ENCODE measurements at regions not wholly inside any gene's neighbourhood (a gene's known extent, or its start where the extent isn't known, plus 50 kb on each side); places are given as distances from the start of the nearest gene placed in this dataset.

DNA sequence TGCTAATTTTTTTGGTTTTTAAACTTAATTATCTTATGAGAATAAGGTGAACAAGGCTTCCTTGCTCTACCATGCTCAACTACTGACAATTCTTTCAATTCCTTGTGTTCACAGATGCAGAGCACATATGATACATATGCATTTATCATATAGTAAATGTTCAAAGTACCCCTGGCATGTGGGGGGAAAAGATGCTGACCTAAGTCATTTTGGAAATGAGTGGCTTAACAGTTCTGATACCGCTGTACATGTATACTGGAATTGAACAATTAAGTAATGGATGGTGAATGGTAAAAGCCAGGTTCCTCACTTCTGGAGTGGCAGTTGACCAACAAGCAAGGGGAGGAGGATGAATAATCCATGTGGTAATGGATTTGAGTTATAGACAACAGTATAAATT, 149.6 kb downstream of the NAF1 start:
- H3K27ac ChIP-seq: no peak overlapping the region
- no peak for TF ChIP-seq ZFX (IDR thresholded peaks at IDR 0.05; ENCODE audit: borderline replicate concordance)
- TF ChIP-seq, protein P1, sequence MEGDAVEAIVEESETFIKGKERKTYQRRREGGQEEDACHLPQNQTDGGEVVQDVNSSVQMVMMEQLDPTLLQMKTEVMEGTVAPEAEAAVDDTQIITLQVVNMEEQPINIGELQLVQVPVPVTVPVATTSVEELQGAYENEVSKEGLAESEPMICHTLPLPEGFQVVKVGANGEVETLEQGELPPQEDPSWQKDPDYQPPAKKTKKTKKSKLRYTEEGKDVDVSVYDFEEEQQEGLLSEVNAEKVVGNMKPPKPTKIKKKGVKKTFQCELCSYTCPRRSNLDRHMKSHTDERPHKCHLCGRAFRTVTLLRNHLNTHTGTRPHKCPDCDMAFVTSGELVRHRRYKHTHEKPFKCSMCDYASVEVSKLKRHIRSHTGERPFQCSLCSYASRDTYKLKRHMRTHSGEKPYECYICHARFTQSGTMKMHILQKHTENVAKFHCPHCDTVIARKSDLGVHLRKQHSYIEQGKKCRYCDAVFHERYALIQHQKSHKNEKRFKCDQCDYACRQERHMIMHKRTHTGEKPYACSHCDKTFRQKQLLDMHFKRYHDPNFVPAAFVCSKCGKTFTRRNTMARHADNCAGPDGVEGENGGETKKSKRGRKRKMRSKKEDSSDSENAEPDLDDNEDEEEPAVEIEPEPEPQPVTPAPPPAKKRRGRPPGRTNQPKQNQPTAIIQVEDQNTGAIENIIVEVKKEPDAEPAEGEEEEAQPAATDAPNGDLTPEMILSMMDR (IDR thresholded peaks at IDR 0.05): no peak

DNA sequence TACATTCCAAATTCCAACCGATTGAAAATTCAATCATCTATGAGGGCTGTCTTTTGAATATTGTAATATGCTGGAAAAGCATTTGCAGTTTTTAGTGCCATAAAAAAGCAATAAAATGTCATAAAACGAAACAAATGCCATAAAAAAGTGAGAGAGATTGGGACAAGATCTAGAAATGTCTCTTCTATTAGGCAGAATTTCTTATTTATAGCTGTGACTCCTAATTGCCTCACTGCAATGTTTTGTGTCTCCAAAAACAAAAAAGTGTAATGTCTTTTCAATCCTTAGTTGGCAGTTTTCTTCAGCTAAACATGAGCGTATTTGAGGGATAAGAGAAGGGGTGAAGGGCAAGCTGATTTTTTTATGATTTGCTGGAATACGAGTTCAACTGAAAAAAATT, 153.9 kb downstream of the NAF1 start:
- H3K27ac ChIP-seq: no peak overlapping the region
- TF ChIP-seq, protein P1 (IDR thresholded peaks at IDR 0.05): no peak
- no peak for TF ChIP-seq ZFX (IDR thresholded peaks at IDR 0.05; ENCODE audit: borderline replicate concordance)

DNA sequence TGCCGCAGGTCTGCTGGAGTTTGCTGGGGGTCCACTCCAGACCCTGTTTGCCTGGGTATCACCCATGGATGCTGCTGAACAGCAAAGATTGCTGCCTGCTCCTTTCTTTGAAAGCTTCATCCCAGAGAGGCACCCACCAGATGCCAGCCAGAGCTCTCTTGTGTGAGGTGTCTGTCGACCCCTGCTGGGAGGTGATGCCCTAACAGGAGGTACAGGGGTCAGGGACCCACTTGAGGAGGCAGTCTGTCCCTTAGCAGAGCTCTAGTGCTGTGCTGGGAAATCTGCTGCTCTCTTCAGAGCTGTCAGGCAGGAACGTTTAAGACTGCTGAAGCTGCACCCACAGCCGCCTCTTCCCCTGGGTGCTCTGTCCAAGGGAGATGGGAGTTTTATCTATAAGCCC, 162.7 kb downstream of the NAF1 start:
- TF ChIP-seq ZFX (IDR thresholded peaks at IDR 0.05; ENCODE audit: borderline replicate concordance): no peak
- TF ChIP-seq, protein P1 (IDR thresholded peaks at IDR 0.05): no peak

DNA sequence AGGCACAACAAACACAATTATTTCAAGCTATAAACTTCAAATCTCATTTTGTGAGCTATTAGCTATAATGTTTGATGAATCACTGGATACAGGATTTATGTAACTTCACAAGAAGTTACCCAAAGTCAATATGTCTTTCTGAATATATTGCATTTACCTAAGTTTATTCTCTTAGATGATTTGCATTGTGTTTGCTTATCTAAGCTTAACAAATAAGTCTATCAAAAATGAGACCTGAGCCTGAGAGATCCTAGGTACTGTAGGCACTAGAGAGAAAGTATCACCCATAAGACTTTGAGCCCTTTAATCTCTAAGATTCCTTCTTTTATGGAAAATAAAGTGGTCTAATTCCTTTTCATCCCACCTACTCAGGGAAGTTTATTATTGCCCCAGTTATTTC, 178.2 kb downstream of the NAF1 start:
- TF ChIP-seq, protein P1 (IDR thresholded peaks at IDR 0.05): no peak
- no peak for TF ChIP-seq ZFX (IDR thresholded peaks at IDR 0.05; ENCODE audit: borderline replicate concordance)
- H3K27ac ChIP-seq: no peak overlapping the region

More for the DNA sequence above, 162.7 kb downstream of the NAF1 start:
- no peak overlapping the region for H3K27ac ChIP-seq

DNA sequence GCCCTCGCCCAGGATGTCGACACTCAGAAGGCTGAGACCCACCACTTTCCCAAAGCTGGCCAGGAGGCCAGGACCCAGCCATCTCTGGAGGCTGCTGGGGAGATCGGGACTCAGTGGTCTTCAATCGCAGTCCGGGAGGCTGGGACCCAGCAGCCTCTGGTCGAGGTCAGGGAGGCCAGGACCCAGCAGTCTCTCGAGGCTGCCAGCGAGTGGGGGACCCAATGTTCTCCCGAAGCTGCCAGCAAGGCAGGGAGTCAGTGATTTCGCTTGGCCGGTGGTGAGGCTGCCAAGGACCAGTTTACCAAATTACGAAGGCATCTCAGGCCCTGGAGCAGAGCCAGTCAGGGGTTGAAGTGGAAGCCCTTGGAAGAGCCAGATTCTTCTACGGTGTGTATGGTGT, 181.6 kb downstream of the NAF1 start:
- TF ChIP-seq, protein P1 (IDR thresholded peaks at IDR 0.05): no peak
- no peak for TF ChIP-seq ZFX (IDR thresholded peaks at IDR 0.05; ENCODE audit: borderline replicate concordance)
- no peak overlapping the region for H3K27ac ChIP-seq

DNA sequence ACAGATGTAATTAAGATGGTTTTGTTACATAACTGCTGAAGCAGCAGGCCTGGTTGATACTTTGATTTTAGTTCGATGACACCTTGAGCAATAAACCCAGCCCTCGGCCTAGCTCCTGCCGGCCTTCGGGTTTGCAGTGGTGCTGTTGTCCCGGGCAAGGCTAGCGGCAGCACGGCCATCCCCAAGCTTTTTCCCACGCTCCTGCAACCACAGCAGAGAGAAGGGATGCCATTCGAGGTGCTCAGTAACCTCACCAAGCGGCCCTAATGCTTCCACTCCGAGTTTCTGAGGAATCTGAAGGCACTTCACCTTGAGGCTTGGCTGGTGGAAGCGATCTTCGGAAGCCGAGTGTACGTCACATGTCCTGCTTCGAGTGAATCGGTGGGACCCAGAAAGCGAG, 182.1 kb downstream of the NAF1 start:
- no peak overlapping the region for H3K27ac ChIP-seq
- no peak for TF ChIP-seq ZFX (IDR thresholded peaks at IDR 0.05; ENCODE audit: borderline replicate concordance)
- TF ChIP-seq, protein P1 (IDR thresholded peaks at IDR 0.05): no peak

DNA sequence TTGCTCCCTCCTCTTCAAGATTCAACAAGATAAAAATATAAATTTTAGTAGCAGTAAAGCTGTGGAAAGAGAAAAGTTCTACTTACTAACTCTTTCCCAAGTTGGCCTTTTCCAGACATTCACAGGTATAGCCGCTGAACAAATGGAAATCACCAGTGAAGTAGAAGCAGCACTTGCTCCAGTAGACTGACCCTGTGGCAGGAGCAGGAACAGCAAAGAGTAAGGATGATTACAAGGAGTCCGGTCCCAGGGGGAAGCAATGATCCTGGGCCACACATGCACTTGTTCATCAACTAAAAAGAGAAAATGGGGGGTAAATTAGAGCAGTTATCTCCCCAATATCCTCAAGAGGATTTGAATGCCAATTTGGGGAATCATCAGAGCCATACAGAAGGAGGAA, 184.9 kb downstream of the NAF1 start:
- H3K27ac ChIP-seq: no peak overlapping the region

More for the DNA sequence above, 184.9 kb downstream of the NAF1 start:
- TF ChIP-seq, protein P1 (IDR thresholded peaks at IDR 0.05): no peak
- TF ChIP-seq ZFX (IDR thresholded peaks at IDR 0.05; ENCODE audit: borderline replicate concordance): no peak

Measured in 22Rv1 (cell line).